ENCODE measurements at regions not wholly inside any gene's neighbourhood (a gene's known extent, or its start where the extent isn't known, plus 50 kb on each side); places are given as distances from the start of the nearest gene placed in this dataset.
"Not testable (repeated sequence)": the region's sequence is repeated elsewhere in the genome, so short reads cannot be mapped to it uniquely, and the experiment has no call there.

DNA sequence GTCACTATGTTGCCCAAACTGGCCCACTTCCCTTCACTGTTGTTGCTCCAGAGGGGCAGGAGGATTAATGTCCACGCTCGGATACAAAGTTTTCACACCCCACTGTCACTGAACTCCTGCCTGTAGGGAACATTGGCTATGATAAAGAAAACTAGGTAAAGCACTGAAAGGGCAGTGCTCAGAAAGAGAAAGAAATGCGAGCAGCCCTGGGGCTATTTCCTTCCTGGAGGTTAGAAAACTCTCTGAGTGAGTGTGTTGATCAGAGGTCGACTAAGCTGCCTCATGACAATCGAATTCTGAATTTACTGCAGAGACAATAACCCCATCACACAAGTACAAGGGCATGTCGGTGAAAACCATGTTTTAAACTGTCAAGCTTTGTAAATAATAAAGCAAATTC lies 227.2 kb upstream of the PITRM1 start:
- no peak for DNase-seq

DNA sequence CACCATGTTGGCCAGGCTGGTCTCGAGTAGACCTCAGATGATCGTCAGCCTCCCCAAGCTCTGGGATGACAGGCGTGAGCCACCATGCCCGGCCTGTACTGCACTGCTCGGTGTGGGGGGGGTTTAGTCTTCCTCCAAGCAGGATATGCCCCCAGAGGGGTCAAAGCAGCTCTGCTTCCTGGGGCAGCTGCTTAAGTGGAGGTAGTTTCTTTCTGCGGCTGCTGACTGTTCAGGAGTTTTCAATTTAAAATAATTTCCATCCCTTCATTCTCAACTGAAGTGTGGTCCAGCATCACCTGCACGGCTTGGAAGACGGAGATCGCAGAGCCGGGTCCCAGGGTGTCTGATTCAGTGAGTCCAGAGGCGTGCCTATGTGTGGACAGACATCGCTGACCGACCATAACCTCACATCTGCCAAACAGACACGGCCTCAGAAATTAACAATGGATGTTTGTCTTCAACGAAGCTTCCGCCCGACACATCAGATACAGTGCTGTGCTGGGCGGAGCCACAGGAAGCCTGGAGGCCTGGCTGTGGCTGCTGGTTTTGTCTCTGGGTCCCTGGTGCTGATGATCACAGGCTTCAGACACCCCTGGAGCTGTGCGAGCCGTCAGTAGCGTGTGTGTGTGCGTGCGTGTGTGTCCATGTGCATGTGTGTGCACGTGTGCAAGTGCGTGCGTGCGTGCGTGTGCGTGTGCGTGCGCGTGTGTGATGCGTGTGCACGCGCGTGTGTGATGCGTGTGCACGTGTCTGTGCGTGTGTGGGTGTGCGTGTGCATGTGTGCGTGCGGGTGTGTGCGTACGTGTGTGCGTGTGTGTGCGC lies 226.5 kb upstream of the PITRM1 start:
- no peak for DNase-seq

- DNase-seq, result no peak
These were observed 225.3 kb upstream of the PITRM1 start for GRCh38 chr10:3397846-3398245.

GRCh38 chr10:3397231-3397630 lies 224.6 kb upstream of the PITRM1 start:
- no peak for DNase-seq

- no peak for DNase-seq
These were observed 223.5 kb upstream of the PITRM1 start for GRCh38 chr10:3396116-3396515.

- peak in 1 of 2 experiments; percentile 46 for DNase-seq
These were observed 222.9 kb upstream of the PITRM1 start for GRCh38 chr10:3395458-3395861.

- no peak for DNase-seq
These were observed 222.5 kb upstream of the PITRM1 start for GRCh38 chr10:3395041-3395440.

- no peak for DNase-seq
These were observed 221.4 kb upstream of the PITRM1 start for GRCh38 chr10:3393958-3394357.

DNA sequence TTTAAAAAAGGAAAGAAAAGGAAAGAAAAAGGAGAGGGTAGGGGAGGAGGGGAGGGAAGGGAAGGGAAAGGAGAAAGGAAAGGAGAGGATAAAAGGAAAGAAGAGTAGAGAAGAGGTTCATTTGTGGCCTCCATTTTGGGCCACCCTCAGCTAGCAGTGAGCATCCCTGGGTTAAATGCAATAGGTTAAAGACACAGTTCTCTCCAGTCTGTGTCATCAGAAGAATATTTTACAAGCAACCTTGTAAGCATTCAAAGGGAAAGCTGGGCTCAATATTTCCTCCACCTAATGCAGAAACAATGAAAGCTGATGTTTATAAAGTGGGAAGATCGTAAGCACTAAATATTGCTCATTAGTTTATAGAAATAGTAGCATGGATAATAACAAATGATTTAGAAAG lies 219.1 kb upstream of the PITRM1 start:
- DNase-seq, result no peak

- DNase-seq, result peak in 1 of 2 experiments; percentile 57
These were observed 216.5 kb upstream of the PITRM1 start for GRCh38 chr10:3389130-3389529.

DNA sequence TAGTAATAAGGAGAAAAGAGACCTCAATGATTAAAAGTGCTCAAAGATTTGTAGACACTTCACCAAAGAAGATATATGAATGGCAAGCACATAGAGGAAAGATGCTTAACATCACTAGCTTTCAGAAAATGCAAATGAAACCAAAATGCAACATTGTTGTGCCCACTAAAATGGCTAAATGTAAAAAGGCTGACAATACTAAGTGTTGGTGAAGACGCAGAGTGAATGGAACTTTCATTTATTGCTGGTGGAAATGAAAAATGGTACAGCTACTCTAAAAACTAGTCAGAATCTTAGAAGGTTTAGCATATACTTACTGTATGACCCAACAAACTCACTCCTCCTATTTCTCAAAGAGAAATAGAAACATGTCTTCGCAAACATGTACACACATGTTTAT lies 212.9 kb upstream of the PITRM1 start:
- DNase-seq, result no peak

- DNase-seq, result no peak
These were observed 209.5 kb upstream of the PITRM1 start for GRCh38 chr10:3382092-3382491.

GRCh38 chr10:3380406-3381050 lies 207.9 kb upstream of the PITRM1 start:
- no peak for DNase-seq

GRCh38 chr10:3376631-3377030 lies 204.0 kb upstream of the PITRM1 start:
- no peak for DNase-seq

- DNase-seq, result no peak
These were observed 202.9 kb upstream of the PITRM1 start for GRCh38 chr10:3375505-3375904.

- no peak for DNase-seq
These were observed 202.3 kb upstream of the PITRM1 start for GRCh38 chr10:3374914-3375313.

DNA sequence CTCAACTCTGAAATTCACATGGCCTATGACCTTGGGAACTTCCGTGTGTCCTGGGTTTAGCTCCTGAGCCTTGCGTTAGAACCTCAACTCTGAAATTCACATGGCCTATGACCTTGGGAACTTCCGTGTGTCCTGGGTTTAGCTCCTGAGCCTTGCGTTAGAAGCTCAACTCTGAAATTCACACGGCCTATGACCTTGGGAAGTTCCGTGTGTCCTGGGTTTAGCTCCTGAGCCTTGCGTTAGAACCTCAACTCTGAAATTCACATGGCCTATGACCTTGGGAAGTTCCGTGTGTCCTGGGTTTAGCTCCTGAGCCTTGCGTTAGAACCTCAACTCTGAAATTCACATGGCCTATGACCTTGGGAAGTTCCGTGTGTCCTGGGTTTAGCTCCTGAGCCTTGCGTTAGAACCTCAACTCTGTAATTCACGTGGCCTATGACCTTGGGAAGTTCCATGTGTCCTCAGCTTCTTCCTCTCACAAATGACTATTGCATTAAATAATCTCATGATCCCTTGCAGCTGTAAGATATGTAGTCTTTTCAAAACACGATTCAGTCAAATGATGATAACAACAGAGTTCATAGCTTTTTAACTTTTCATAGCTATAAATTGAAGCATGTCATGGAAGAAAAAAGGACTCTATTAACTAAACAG lies 200.9 kb upstream of the PITRM1 start:
- not testable (repeated sequence) for DNase-seq

DNA sequence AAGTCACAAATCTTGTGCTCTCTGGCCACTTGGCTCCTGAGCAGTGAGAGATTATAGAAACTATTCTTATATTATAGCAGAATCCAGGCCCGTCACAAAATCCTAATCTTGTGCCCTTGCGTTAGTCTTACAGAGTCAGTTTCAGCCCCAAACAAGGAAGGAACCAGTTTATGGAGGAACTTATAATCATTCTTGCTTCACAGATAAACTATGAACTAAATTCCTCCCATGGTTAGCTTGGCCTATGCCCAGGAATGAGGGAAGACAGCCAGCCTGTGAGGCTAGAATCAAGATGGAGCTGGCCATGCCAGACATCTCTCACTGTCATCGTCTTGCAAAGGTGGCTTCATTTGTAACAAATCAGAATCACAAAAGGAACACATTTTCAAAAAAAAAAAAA lies 199.7 kb upstream of the PITRM1 start:
- no peak for DNase-seq

- DNase-seq, result not testable (repeated sequence)
These were observed 199.0 kb upstream of the PITRM1 start for GRCh38 chr10:3371624-3372023.

GRCh38 chr10:3366735-3367405 lies 194.3 kb upstream of the PITRM1 start:
- no peak for DNase-seq

DNA sequence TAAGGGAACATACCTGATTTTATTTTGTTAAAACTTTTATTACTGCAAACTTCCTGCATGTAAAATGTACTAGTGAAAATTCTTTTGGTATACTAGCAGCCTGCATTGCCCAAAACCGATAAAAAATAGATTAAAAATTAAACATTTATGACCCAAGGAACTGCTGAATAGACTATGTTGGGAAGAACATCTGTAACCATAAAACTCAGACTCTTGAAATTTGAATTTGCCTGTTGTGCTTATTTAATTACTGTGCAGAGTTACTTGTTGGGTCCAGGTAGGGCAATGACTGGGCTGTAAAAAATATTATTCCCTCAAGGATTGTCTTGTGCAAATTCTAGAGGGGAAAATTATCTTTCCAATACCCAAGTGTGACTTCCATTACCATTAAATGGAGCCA lies 193.5 kb upstream of the PITRM1 start:
- DNase-seq, result no peak

DNA sequence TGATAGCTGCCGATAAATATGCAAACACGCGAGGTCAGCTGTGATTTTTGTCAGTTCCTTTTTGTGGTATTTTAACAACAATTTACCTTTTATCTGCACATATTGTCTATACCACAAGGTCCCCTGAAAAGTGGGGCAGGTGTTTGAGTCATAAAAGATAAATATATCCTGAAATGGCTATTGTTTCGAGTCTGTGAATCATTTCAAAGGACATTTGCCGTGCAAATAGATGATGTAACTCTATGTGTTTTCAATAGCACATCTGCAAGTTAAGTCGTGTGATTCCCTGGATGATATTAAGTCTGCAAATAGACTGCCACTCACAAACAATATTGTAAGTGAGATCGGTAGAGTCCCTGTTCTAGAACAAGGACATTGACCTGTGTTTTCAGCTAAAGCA lies 193.0 kb upstream of the PITRM1 start:
- DNase-seq, result no peak

GRCh38 chr10:3364768-3365480 lies 192.3 kb upstream of the PITRM1 start:
- no peak for DNase-seq
